ENCODE measurements at regions not wholly inside any gene's neighbourhood (a gene's known extent, or its start where the extent isn't known, plus 50 kb on each side); places are given as distances from the start of the nearest gene placed in this dataset.

DNA sequence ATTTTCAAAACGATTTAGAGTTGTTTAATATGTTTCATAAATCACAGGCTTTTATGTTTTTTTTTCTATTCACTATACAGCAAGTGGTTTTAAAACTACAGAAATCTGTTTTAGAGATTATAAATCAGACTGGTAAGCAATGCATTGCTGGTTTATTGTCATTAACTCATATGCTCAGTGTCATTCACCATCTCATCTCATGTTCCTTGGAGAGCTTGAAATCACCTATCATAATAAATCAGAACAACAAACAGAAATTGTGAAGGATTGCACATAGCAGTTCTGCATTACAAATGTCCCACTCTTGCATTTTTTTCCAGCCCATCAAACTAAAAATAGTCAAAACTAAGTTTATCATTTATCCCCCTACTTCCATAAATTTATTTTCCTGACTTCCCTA lies 470.8 kb downstream of the FSCB start:
- no CpG with 5 or more reads among the region's 1 CpG for WGBS, 2 experiments (ENCODE audit: extremely low coverage in 2 of 2, insufficient read length in 1 of 2)
- Histone ChIP-seq H2BK20ac (ENCODE audit: low read depth, low read length) (no peak overlapping the region), H3K4ac (ENCODE audit: low read depth, low read length) (no peak overlapping the region), H2AK9ac (replicated peaks; ENCODE audit: low read depth, low read length, poor library complexity) (no peak overlapping the region), H3K9ac (ENCODE audit: low read depth, low read length) (no peak overlapping the region), H4K91ac (ENCODE audit: insufficient read depth, low read depth, low read length) (no peak overlapping the region), H4K5ac (ENCODE audit: low read depth, low read length) (no peak overlapping the region), H2AFZ (replicated peaks; ENCODE audit: low read length, poor library complexity) (no peak overlapping the region), H3K4me3 (ENCODE audit: insufficient read depth, low read depth, low read length) (no peak overlapping the region), H3K36me3 (ENCODE audit: control insufficient read depth, insufficient read depth, low read length) (no peaks in the 10 kb centered on the region), H4K8ac (ENCODE audit: low read depth in 2 of 2, low read length in 2 of 2) (no peak overlapping the region), H4K20me1 (ENCODE audit: insufficient read depth, low read length) (no peaks in the 10 kb centered on the region), H2BK15ac (ENCODE audit: low read depth, low read length) (no peak overlapping the region), H3K56ac (ENCODE audit: extremely low read depth, insufficient read depth, low read length) (no peak overlapping the region), H3K79me1 (ENCODE audit: low read depth in 1 of 2, low read length in 2 of 2) (no peaks in the 10 kb centered on the region), H3K14ac (replicated peaks; ENCODE audit: low read depth, low read length) (no peak overlapping the region), H3K9me3 (ENCODE audit: control insufficient read depth, insufficient read depth, low read length) (peaks cover 7% of the 10 kb centered on the region), H3K4me2 (ENCODE audit: low read depth, low read length) (no peak overlapping the region), H3K23ac (ENCODE audit: low read depth, low read length) (no peak overlapping the region), H2BK5ac (ENCODE audit: low read depth, low read length, poor library complexity, severe bottlenecking) (no peak overlapping the region), H3K18ac (ENCODE audit: low read depth, low read length) (no peak overlapping the region), H3K27me3 (ENCODE audit: control insufficient read depth, insufficient read depth, low read length) (no peaks in the 10 kb centered on the region), H3K4me1 (ENCODE audit: control insufficient read depth, insufficient read depth, low read length) (no peaks in the 10 kb centered on the region), H2AK5ac (ENCODE audit: low read depth, low read length) (no peak overlapping the region), H3K27ac (ENCODE audit: insufficient read depth, low read length) (no peak overlapping the region), H3K9me1 (ENCODE audit: insufficient read depth, low read length) (no peaks in the 10 kb centered on the region), H2BK120ac (ENCODE audit: low read depth, low read length) (no peak overlapping the region)
- dilution Hi-C loops (cut with HindIII; ENCODE audit: low sequenced_read_pairs, unreplicated experiment) (no loop called here), intact Hi-C loops (cut with micrococcal nuclease) (no loop called here), in situ Hi-C loops (cut with MboI; ENCODE audit: low sequenced_read_pairs) (no loop called here)
- POLR2A ChIA-PET (ENCODE audit: unreplicated experiment), result no interaction called here
- ATAC-seq (ENCODE audit: low read depth) (no peak), DNase-seq (no peak)
- CTCF ChIA-PET, result no interaction called here
- BruUV-seq (replicated peaks), result no TSS peak
- TF ChIP-seq FOS (IDR thresholded peaks at IDR 0.05; ENCODE audit: low read depth, low read length) (no peak), POLR2A (IDR thresholded peaks at IDR 0.05; ENCODE audit: low read depth, low read length) (no peak), BHLHE40 (IDR thresholded peaks at IDR 0.05; ENCODE audit: low read depth, low read length) (no peak), CEBPB (IDR thresholded peaks at IDR 0.05; ENCODE audit: low read depth, low read length) (no peak), RAD21 (IDR thresholded peaks at IDR 0.05; ENCODE audit: low read length) (no peak), SMC3 (IDR thresholded peaks at IDR 0.05; ENCODE audit: low read depth, low read length) (no peak), NFE2L2 (IDR thresholded peaks at IDR 0.05; ENCODE audit: low read depth, low read length) (no peak), CHD1 (IDR thresholded peaks at IDR 0.05; ENCODE audit: low read depth, low read length) (no peak), MAFK (IDR thresholded peaks at IDR 0.05; ENCODE audit: low read depth, low read length) (no peak)
- TF ChIP-seq, protein P1, sequence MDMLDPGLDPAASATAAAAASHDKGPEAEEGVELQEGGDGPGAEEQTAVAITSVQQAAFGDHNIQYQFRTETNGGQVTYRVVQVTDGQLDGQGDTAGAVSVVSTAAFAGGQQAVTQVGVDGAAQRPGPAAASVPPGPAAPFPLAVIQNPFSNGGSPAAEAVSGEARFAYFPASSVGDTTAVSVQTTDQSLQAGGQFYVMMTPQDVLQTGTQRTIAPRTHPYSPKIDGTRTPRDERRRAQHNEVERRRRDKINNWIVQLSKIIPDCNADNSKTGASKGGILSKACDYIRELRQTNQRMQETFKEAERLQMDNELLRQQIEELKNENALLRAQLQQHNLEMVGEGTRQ (IDR thresholded peaks at IDR 0.05; ENCODE audit: low read depth, low read length), result no peak
